Panc1 (cell line): ENCODE measurements at regions not wholly inside any gene's neighbourhood (a gene's known extent, or its start where the extent isn't known, plus 50 kb on each side); places are given as distances from the start of the nearest gene placed in this dataset.

Source experiments
- ATAC-seq: fragments of 200-7000 bp; cut with Tn5 transposase; 2 replicates; pipeline ENCODE4 v1.9.1; 2020; ENCODE audit warnings: mild to moderate bottlenecking, moderate library complexity
- BruUV-seq: library from RNA; stranded (reverse); fragments of 400-500 nt; replicated peaks from 2 replicates; lab custom pipeline; 2021; lab: Mats Ljungman, UMichigan
- CTCF ChIA-PET: fragments of 300-600 bp; sonication (Branson Sonifier 250); formaldehyde crosslinking; loops from one replicate; lab custom pipeline; 2022; ENCODE audit warnings: antibody characterized with exemption; lab: Charles Lee
- POLR2A ChIA-PET: fragments of 300-600 bp; sonication (Branson Sonifier 250); formaldehyde crosslinking; loops from one replicate; lab custom pipeline; 2022; ENCODE audit warnings: antibody characterized with exemption; lab: Charles Lee
- DNase-seq: peaks from one replicate; pipeline ENCODE4 v3.0.0-alpha.2; 2010; ENCODE audit warnings: low read depth, low spot score
- H3K27ac ChIP-seq: 2 replicates; pipeline ENCODE4 v1.5.1; 2011; ENCODE audit warnings: mild to moderate bottlenecking, low read length, inconsistent platforms
- H3K27me3 ChIP-seq: fragments of 200-500 bp; sonication (Bioruptor generic); 2 replicates; pipeline ENCODE4 v1.6.0; 2014; ENCODE audit warnings: low read length, inconsistent platforms; ENCODE audit not compliant: control insufficient read depth, insufficient read depth
- H3K36me3 ChIP-seq: fragments of 200-500 bp; sonication (Bioruptor generic); 2 replicates; pipeline ENCODE4 v1.5.1; 2014; ENCODE audit warnings: inconsistent platforms, mild to moderate bottlenecking, low read length, moderate library complexity; ENCODE audit not compliant: control insufficient read depth, insufficient read depth
- H3K4me1 ChIP-seq: 2 replicates; pipeline ENCODE4 v1.5.1; 2011; ENCODE audit warnings: inconsistent platforms, mild to moderate bottlenecking, low read length, moderate library complexity; ENCODE audit not compliant: control insufficient read depth, insufficient read depth
- H3K4me3 ChIP-seq, 2 experiments: 2 replicates each; pipeline ENCODE4 v1.5.1; 2011 to 2012; ENCODE audit warnings: low read depth in 2 of 2, low read length in 2 of 2, mild to moderate bottlenecking in 2 of 2, inconsistent platforms in 1 of 2, moderate library complexity in 1 of 2
- H3K9me3 ChIP-seq: fragments of 200-500 bp; sonication (Bioruptor generic); 2 replicates; pipeline ENCODE4 v1.5.1; 2014; ENCODE audit warnings: low read depth, mild to moderate bottlenecking, inconsistent platforms, low read length, moderate library complexity; ENCODE audit not compliant: control insufficient read depth, insufficient read depth
- POLR2AphosphoS5 ChIP-seq: IDR thresholded peaks from 2 replicates; pipeline ENCODE4 v1.6.1; 2012; ENCODE audit warnings: mild to moderate bottlenecking, low read depth, low read length, moderate library complexity
- REST ChIP-seq, 2 experiments: IDR thresholded peaks; 2 replicates each; pipeline ENCODE4 v1.6.1; 2011 to 2012; ENCODE audit warnings: low read depth in 2 of 2, control low read depth in 1 of 2, low read length in 1 of 2, mild to moderate bottlenecking in 1 of 2, moderate library complexity in 1 of 2; ENCODE audit not compliant: insufficient read depth in 1 of 2
- SIN3A ChIP-seq: IDR thresholded peaks from 2 replicates; pipeline ENCODE4 v1.6.1; 2012; ENCODE audit warnings: low read depth, mild to moderate bottlenecking, low read length, moderate library complexity, borderline replicate concordance; ENCODE audit not compliant: insufficient read depth
- TCF7L2 ChIP-seq: IDR thresholded peaks from 2 replicates; pipeline ENCODE4 v1.6.1; 2011; ENCODE audit warnings: mild to moderate bottlenecking, low read depth, low read length, inconsistent platforms
- in situ Hi-C: cut with HindIII; loops from 2 replicates; pipeline ENCODE4 v1.10.0; 2016; ENCODE audit warnings: low sequenced_read_pairs, low pct_unique_long_range_greater_than_20kb
- intact Hi-C: fragments of 100-400 bp; cut with micrococcal nuclease; formaldehyde crosslinking; loops from one replicate; pipeline ENCODE4 v1.10.0; 2022; ENCODE audit not compliant: unreplicated experiment
- TF ChIP-seq, protein P1 (sequence below): fragments of 450-650 bp; IDR thresholded peaks from 2 replicates; pipeline ENCODE4 v1.5.1; 2017; ENCODE audit warnings: mild to moderate bottlenecking

DNA sequence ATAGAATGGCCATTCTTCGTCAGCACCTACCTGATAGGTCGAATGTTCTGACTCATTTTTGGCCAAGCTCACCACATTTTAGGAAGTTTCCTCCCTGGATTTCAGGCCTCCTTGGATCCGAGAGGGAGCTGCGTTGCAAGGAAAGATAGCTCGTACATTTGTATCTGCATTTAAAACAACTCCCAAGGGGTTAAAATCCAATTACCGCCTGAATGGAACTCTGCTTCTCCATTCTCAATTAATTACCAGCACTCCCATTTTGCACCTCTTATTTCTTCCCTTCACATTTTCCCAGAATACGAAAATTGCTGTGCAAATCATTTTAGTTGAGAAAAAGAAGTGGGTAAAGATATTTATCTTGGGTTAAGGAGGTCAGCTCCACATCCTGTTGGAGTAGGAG is 610.7 kb downstream of the NPHP4 start:
- ChIA-PET CTCF (no interaction called here), POLR2A (no interaction called here)
- no TSS peak for BruUV-seq
- Histone ChIP-seq H3K27ac (no peak overlapping the region), H3K4me3 (no peak overlapping the region), H3K27me3 (peaks cover 5% of the 10 kb centered on the region; the same call in 1 of the 2 replicates), H3K9me3 (no peaks in the 10 kb centered on the region), H3K36me3 (no peaks in the 10 kb centered on the region), H3K4me1 (no peaks in the 10 kb centered on the region)
- in situ Hi-C loops (no loop called here), intact Hi-C loops (no loop called here)
- DNase-seq = no peak
- TF ChIP-seq, protein P1, sequence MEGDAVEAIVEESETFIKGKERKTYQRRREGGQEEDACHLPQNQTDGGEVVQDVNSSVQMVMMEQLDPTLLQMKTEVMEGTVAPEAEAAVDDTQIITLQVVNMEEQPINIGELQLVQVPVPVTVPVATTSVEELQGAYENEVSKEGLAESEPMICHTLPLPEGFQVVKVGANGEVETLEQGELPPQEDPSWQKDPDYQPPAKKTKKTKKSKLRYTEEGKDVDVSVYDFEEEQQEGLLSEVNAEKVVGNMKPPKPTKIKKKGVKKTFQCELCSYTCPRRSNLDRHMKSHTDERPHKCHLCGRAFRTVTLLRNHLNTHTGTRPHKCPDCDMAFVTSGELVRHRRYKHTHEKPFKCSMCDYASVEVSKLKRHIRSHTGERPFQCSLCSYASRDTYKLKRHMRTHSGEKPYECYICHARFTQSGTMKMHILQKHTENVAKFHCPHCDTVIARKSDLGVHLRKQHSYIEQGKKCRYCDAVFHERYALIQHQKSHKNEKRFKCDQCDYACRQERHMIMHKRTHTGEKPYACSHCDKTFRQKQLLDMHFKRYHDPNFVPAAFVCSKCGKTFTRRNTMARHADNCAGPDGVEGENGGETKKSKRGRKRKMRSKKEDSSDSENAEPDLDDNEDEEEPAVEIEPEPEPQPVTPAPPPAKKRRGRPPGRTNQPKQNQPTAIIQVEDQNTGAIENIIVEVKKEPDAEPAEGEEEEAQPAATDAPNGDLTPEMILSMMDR = no peak
- TF ChIP-seq TCF7L2 = no peak
- ATAC-seq = no peak

DNA sequence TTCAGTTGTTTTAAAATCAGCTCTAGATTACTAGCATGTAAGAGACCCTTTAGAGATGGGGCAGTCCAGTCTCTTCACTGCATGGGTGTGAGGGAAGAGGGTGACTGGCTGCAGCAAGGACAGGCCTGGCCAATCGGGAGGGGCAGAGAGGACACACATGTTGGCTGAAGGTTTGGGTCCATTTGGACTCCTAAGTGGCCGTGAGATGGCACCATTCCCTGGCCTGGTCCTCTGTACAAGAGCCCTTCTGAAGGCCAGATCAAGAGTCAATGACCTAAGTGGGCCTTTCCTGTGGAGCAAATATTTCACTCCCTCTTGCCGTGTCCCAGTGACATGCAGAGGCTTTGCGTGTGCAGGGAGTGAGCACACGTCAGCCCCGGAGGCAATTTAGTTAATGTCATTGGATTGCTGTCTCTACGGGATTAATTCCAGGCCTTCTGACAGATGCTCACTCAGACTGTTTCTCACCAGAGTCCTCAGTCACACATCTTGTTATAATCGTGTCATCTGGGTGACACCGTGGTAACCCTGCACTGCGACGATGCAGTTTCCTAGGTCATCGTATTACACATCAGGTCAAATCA is 613.0 kb downstream of the NPHP4 start:
- Histone ChIP-seq H3K4me1 (no peaks in the 10 kb centered on the region), H3K4me3 (no peak overlapping the region), H3K9me3 (no peaks in the 10 kb centered on the region), H3K27me3 (peaks cover 5% of the 10 kb centered on the region; the same call in 1 of the 2 replicates), H3K27ac (no peak overlapping the region), H3K36me3 (no peaks in the 10 kb centered on the region)
- intact Hi-C loops = no loop called here
- DNase-seq (no peak), ATAC-seq (no peak)
- ChIA-PET POLR2A (no interaction called here), CTCF (interaction anchor here (0.5 kb wide), 1 partner anchor 723 kb away, joined by 4 read pairs; no protein-coding TSS in a partner anchor)
- in situ Hi-C loops = no loop called here
- TF ChIP-seq TCF7L2 (no peak), POLR2AphosphoS5 (no peak)
- BruUV-seq = no TSS peak

DNA sequence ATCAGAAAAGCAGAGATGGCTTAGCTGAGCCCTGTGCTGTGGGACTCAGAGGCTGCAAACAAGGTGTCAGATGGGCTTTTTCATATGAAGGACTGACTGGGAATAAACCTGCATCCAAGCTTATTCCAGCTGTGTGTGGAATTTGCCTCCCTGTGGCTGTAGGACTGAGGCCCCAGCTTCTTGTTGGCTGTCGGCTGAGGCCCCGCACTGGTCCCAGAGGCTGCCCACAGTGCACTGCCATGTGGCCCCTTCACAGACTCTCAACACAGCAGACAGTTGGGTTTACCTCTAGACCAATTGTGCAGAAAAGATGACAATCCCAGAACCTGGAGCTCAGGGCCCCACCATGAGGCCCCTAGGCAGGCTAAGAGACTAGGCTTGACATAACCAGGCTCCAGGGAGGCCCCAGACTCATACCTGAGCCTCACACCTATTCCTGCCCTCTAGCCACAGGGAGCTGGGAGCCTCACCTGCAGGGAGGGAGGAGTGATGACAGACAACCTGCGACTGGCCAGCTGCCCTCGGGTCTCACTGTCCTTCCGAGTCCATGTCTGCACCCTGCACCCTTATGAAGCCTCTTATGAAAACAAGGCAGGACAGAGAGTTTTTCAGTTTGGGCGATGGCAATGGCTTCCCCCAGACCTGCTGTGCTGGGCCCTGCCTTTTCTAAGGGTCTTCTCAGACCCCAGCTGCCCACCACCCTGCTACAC is 615.5 kb downstream of the NPHP4 start:
- Histone ChIP-seq H3K9me3 (no peaks in the 10 kb centered on the region), H3K27me3 (peaks cover 3% of the 10 kb centered on the region; the same call in 1 of the 2 replicates), H3K4me1 (no peaks in the 10 kb centered on the region), H3K36me3 (no peaks in the 10 kb centered on the region), H3K27ac (no peak overlapping the region), H3K4me3 (no peak overlapping the region)
- ATAC-seq (no peak), DNase-seq (no peak)
- ChIA-PET CTCF (no interaction called here), POLR2A (no interaction called here)
- in situ Hi-C loops = no loop called here
- no TSS peak for BruUV-seq
- TF ChIP-seq POLR2AphosphoS5 (no peak), REST (IDR thresholded peaks at IDR 0.05; ENCODE audit: insufficient read depth in 1 of 2, low read depth in 2 of 2, low read length in 1 of 2) (no peak), SIN3A (no peak), TCF7L2 (no peak)
- TF ChIP-seq, protein P1 = no peak
- intact Hi-C loops = no loop called here
